ENCODE measurements at regions not wholly inside any gene's neighbourhood (a gene's known extent, or its start where the extent isn't known, plus 50 kb on each side); places are given as distances from the start of the nearest gene placed in this dataset.

DNA sequence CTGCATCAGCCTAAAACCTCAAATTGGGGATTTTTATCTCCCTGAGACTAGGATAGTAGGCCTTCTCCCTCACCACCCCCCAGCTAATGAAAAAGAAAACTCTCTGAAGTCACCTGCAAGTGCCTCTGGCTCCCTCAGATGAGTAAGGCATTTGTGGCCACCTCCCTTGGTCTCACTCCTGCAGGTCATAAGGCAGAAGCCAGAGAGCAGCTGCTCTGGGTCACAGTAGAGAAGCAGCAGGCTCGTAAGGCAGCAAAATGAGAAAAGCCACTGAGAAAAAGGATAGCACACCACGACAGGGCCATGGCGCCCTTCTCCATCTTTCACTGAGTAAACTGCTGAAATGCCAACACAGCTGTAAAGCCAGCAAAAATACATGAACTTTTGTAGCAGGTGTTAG, 296.7 kb upstream of the DPH6 start:
- Histone ChIP-seq H3K4me3 (no peak overlapping the region), H3K9me3 (no peaks in the 10 kb centered on the region), H3K27me3 (no peaks in the 10 kb centered on the region), H3K4me1 (no peaks in the 10 kb centered on the region), H3K27ac (no peak overlapping the region), H3K36me3 (no peaks in the 10 kb centered on the region)
- WGBS, 2 donors = 75 to 87% methylated on average over 3 of the region's 3 CpGs
- no peak for DNase-seq (ENCODE audit: low spot score in 2 of 2)
- TF ChIP-seq POLR2A (IDR thresholded peaks at IDR 0.05) (no peak), EP300 (IDR thresholded peaks at IDR 0.05) (no peak)
- TF ChIP-seq, protein P1, sequence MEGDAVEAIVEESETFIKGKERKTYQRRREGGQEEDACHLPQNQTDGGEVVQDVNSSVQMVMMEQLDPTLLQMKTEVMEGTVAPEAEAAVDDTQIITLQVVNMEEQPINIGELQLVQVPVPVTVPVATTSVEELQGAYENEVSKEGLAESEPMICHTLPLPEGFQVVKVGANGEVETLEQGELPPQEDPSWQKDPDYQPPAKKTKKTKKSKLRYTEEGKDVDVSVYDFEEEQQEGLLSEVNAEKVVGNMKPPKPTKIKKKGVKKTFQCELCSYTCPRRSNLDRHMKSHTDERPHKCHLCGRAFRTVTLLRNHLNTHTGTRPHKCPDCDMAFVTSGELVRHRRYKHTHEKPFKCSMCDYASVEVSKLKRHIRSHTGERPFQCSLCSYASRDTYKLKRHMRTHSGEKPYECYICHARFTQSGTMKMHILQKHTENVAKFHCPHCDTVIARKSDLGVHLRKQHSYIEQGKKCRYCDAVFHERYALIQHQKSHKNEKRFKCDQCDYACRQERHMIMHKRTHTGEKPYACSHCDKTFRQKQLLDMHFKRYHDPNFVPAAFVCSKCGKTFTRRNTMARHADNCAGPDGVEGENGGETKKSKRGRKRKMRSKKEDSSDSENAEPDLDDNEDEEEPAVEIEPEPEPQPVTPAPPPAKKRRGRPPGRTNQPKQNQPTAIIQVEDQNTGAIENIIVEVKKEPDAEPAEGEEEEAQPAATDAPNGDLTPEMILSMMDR (IDR thresholded peaks at IDR 0.05) = no peak

GRCh38 chr15:35843498-35843897, 297.5 kb upstream of the DPH6 start:
- TF ChIP-seq, protein P1 (IDR thresholded peaks at IDR 0.05) = no peak
- TF ChIP-seq POLR2A (IDR thresholded peaks at IDR 0.05) = no peak
- TF ChIP-seq EP300 (IDR thresholded peaks at IDR 0.05) = no peak
- DNase-seq (ENCODE audit: low spot score in 2 of 2) = no peak
- Histone ChIP-seq H3K36me3 (no peaks in the 10 kb centered on the region), H3K4me1 (no peaks in the 10 kb centered on the region), H3K27ac (no peak overlapping the region), H3K4me3 (no peak overlapping the region), H3K27me3 (no peaks in the 10 kb centered on the region), H3K9me3 (no peaks in the 10 kb centered on the region)
- 83 to 97% methylated on average over 2 of the region's 2 CpGs for WGBS, 2 donors

GRCh38 chr15:35850284-35850683, 304.3 kb upstream of the DPH6 start:
- no peak for DNase-seq (ENCODE audit: low spot score in 2 of 2)
- Histone ChIP-seq H3K4me3 (no peak overlapping the region), H3K27me3 (no peaks in the 10 kb centered on the region), H3K36me3 (no peaks in the 10 kb centered on the region), H3K27ac (no peak overlapping the region), H3K4me1 (no peaks in the 10 kb centered on the region), H3K9me3 (no peaks in the 10 kb centered on the region)
- TF ChIP-seq EP300 (IDR thresholded peaks at IDR 0.05) (no peak), POLR2A (IDR thresholded peaks at IDR 0.05) (no peak)
- TF ChIP-seq, protein P1 (IDR thresholded peaks at IDR 0.05) = no peak
- WGBS, 2 donors = 69 to 71% methylated on average over 2 of the region's 2 CpGs

GRCh38 chr15:35851491-35851890, 305.5 kb upstream of the DPH6 start:
- H3K27ac ChIP-seq = no peak overlapping the region
- 90 to 92% methylated on average over 1 of the region's 1 CpG for WGBS, 2 donors
- no peaks in the 10 kb centered on the region for H3K9me3 ChIP-seq
- TF ChIP-seq, protein P1 (IDR thresholded peaks at IDR 0.05) = no peak
- TF ChIP-seq POLR2A (IDR thresholded peaks at IDR 0.05) (no peak), EP300 (IDR thresholded peaks at IDR 0.05) (no peak)
- H3K27me3 ChIP-seq = no peaks in the 10 kb centered on the region
- H3K4me1 ChIP-seq = no peaks in the 10 kb centered on the region
- H3K36me3 ChIP-seq = no peaks in the 10 kb centered on the region
- no peak overlapping the region for H3K4me3 ChIP-seq
- DNase-seq (ENCODE audit: low spot score in 2 of 2) = no peak

- no peaks in the 10 kb centered on the region for H3K9me3 ChIP-seq
- TF ChIP-seq POLR2A (IDR thresholded peaks at IDR 0.05) = no peak
- TF ChIP-seq, protein P1 (IDR thresholded peaks at IDR 0.05) = no peak
- no peak for TF ChIP-seq EP300 (IDR thresholded peaks at IDR 0.05)
- H3K27me3 ChIP-seq = no peaks in the 10 kb centered on the region
- no peak overlapping the region for H3K27ac ChIP-seq
- WGBS, 2 donors = 69 to 74% methylated on average over 6 of the region's 6 CpGs
- H3K4me1 ChIP-seq = no peaks in the 10 kb centered on the region
- H3K36me3 ChIP-seq = no peaks in the 10 kb centered on the region
- H3K4me3 ChIP-seq = no peak overlapping the region
- no peak for DNase-seq (ENCODE audit: low spot score in 2 of 2)
Measured at GRCh38 chr15:35852818-35853624, 307.1 kb upstream of the DPH6 start.

Measured in tibial nerve (tissue), 4 donors.